Nephron (organoid): ENCODE measurements at regions not wholly inside any gene's neighbourhood (a gene's known extent, or its start where the extent isn't known, plus 50 kb on each side); places are given as distances from the start of the nearest gene placed in this dataset.

Experiments used
- H3K27ac Mint-ChIP-seq, 3 experiments: 2 replicates each; pipeline ENCODE4 v1.8.0; 2020; ENCODE audit warnings: mixed read lengths in 3 of 3, mild to moderate bottlenecking in 2 of 3, moderate library complexity in 1 of 3
- H3K27me3 Mint-ChIP-seq: 2 replicates; pipeline ENCODE4 v1.8.0; 2021; ENCODE audit warnings: low read depth, mild to moderate bottlenecking, moderate library complexity, mixed read lengths
- H3K36me3 Mint-ChIP-seq: 2 replicates; pipeline ENCODE4 v1.8.0; 2020; ENCODE audit warnings: low read depth, mixed read lengths
- H3K4me1 Mint-ChIP-seq: 2 replicates; pipeline ENCODE4 v1.8.0; 2020; ENCODE audit warnings: mixed read lengths
- H3K4me3 Mint-ChIP-seq, 3 experiments: 2 replicates each; pipeline ENCODE4 v1.8.0; 2020; ENCODE audit warnings: mild to moderate bottlenecking in 3 of 3, mixed read lengths in 3 of 3, moderate library complexity in 2 of 3
- H3K9me3 Mint-ChIP-seq: 2 replicates; pipeline ENCODE4 v1.8.0; 2020; ENCODE audit warnings: mixed read lengths
- TF ChIP-seq, protein P1 (sequence below), 3 experiments: fragments of 200-600 bp; sonication (generic); IDR thresholded peaks; one replicate each; pipeline ENCODE4 v1.5.0; 2021; ENCODE audit warnings: antibody characterized with exemption in 3 of 3; ENCODE audit not compliant: unreplicated experiment in 3 of 3

DNA sequence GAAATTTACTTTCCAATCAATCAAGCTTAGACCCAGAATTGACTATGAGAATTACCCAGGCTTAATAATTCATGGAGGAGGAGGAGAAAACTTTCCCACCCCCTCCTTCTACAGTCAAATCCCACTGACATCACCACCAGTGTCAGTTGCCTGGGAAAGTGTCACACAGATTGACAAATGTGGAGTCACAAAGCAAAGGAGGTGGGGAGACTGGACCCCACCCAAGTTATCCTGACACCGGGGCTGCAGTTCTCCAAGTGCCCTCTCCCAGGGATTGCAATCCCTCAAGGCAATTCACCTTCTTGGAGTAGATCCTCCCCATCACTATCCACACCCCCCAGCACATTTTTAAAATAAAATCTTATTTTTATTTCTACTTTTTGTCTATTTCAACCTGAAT lies 100.2 kb upstream of the CDH11 start:
- TF ChIP-seq, protein P1, sequence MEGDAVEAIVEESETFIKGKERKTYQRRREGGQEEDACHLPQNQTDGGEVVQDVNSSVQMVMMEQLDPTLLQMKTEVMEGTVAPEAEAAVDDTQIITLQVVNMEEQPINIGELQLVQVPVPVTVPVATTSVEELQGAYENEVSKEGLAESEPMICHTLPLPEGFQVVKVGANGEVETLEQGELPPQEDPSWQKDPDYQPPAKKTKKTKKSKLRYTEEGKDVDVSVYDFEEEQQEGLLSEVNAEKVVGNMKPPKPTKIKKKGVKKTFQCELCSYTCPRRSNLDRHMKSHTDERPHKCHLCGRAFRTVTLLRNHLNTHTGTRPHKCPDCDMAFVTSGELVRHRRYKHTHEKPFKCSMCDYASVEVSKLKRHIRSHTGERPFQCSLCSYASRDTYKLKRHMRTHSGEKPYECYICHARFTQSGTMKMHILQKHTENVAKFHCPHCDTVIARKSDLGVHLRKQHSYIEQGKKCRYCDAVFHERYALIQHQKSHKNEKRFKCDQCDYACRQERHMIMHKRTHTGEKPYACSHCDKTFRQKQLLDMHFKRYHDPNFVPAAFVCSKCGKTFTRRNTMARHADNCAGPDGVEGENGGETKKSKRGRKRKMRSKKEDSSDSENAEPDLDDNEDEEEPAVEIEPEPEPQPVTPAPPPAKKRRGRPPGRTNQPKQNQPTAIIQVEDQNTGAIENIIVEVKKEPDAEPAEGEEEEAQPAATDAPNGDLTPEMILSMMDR (IDR thresholded peaks at IDR 0.05; ENCODE audit: unreplicated experiment in 3 of 3): no peak
- Mint-ChIP-seq H3K27me3 (peaks cover 4% of the 10 kb centered on the region), H3K4me3 (no peak overlapping the region), H3K27ac (no peak overlapping the region), H3K4me1 (peaks cover 10% of the 10 kb centered on the region), H3K9me3 (no peaks in the 10 kb centered on the region), H3K36me3 (no peaks in the 10 kb centered on the region)

DNA sequence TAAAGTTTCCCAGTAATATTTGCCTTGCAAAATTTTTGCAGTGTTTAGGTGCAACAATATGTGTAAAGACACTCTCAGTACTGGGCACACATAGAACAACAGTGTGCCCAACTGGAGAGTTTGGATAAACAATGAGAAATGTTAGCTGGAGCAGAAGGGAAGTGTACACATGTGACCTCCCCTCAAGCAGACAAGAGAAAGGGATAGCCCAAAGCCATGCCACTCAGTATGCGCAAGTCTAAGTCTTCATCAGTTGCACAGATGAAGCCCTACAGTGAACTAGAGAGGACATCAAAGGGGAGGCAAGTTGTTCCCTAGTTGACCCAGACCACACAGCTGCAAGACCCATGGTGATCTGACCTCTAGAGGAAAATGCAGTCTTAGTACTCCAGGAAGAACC lies 97.9 kb upstream of the CDH11 start:
- H3K36me3 Mint-ChIP-seq: no peaks in the 10 kb centered on the region
- H3K9me3 Mint-ChIP-seq: no peaks in the 10 kb centered on the region
- peaks cover 10% of the 10 kb centered on the region for H3K4me1 Mint-ChIP-seq
- H3K27me3 Mint-ChIP-seq: peaks cover 4% of the 10 kb centered on the region
- no peak overlapping the region for H3K27ac Mint-ChIP-seq
- no peak overlapping the region for H3K4me3 Mint-ChIP-seq
- TF ChIP-seq, protein P1 (IDR thresholded peaks at IDR 0.05; ENCODE audit: unreplicated experiment in 3 of 3): no peak

DNA sequence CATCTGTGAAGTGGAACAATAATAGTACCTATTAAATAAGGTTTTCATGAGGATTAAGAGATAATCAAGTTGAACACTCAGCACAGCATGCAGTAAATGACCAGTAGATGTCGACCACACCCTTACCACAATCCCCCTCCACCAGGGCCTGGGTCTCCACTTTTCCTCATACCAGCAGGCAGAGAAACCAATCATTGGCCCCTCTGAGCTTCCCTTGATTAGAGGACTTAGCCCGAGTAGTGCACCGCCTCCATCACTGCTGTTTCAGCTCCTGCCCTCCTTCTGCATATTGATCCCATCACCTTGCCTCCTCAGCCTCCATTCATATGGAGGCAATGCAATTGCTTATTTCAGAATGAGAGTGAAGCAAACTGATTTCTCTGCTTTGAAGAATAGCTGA lies 96.5 kb upstream of the CDH11 start:
- H3K27ac Mint-ChIP-seq: no peak overlapping the region
- peaks cover 10% of the 10 kb centered on the region for H3K4me1 Mint-ChIP-seq
- TF ChIP-seq, protein P1 (IDR thresholded peaks at IDR 0.05; ENCODE audit: unreplicated experiment in 3 of 3): no peak
- H3K27me3 Mint-ChIP-seq: peaks cover 4% of the 10 kb centered on the region
- H3K36me3 Mint-ChIP-seq: no peaks in the 10 kb centered on the region
- H3K9me3 Mint-ChIP-seq: no peaks in the 10 kb centered on the region
- no peak overlapping the region for H3K4me3 Mint-ChIP-seq

DNA sequence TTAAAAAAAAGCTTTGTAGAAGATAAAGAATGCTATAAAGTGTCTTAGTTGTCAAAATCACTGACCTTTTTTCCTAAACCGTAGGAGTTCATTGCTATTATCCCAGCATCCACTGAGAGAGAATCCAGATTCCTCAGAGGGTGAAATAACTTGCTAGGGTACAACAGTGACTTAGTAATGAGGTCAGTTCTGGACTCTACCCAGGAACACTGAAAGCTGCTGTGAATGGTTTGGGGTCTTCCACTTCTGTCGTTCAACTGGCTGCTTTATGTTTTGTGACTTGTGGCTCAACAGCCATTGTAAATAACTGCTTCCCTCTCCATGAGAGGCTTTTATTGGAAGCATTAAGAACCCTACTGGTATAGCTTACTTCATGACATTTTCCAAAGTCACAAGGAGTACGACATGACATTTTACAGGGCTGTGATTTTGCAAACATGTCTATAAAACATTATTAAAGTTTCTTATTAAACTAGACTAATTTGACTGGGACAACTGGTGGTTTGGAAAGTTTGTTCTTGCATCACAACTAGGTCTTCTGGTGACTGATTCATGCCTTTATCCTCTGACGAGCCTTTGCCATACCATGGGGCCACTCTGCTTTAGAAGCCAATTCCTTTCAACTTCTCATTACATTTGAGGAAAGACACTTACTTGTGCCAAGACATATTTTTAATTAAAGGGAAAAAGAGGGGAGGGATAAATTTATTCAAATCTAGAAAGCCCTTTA lies 92.2 kb upstream of the CDH11 start:
- Mint-ChIP-seq H3K36me3 (no peaks in the 10 kb centered on the region), H3K27me3 (no peaks in the 10 kb centered on the region), H3K27ac (no peak overlapping the region), H3K9me3 (no peaks in the 10 kb centered on the region), H3K4me3 (no peak overlapping the region), H3K4me1 (no peaks in the 10 kb centered on the region)
- TF ChIP-seq, protein P1 (IDR thresholded peaks at IDR 0.05; ENCODE audit: unreplicated experiment in 3 of 3): no peak

DNA sequence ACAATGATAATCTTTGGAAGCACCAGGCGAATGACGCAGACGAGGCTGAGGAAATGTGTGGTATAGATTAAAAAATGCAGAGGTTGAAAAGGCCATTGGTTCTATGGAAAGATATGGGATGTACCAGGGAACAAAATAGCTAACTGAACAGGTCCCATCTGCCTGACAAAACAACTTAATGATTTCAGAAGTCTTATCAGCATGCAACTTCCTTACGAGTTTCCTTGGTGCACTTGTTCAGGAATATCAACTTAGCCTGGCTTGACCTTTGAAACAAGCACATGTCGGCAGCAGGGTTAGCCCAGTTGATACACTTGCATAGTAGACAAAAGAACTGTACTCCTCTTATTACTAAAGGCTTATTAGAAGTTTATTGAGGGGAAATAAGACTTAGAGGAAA lies 90.9 kb upstream of the CDH11 start:
- H3K27me3 Mint-ChIP-seq: no peaks in the 10 kb centered on the region
- H3K4me1 Mint-ChIP-seq: no peaks in the 10 kb centered on the region
- TF ChIP-seq, protein P1 (IDR thresholded peaks at IDR 0.05; ENCODE audit: unreplicated experiment in 3 of 3): no peak
- no peak overlapping the region for H3K4me3 Mint-ChIP-seq
- no peaks in the 10 kb centered on the region for H3K9me3 Mint-ChIP-seq
- H3K27ac Mint-ChIP-seq: no peak overlapping the region
- H3K36me3 Mint-ChIP-seq: no peaks in the 10 kb centered on the region

DNA sequence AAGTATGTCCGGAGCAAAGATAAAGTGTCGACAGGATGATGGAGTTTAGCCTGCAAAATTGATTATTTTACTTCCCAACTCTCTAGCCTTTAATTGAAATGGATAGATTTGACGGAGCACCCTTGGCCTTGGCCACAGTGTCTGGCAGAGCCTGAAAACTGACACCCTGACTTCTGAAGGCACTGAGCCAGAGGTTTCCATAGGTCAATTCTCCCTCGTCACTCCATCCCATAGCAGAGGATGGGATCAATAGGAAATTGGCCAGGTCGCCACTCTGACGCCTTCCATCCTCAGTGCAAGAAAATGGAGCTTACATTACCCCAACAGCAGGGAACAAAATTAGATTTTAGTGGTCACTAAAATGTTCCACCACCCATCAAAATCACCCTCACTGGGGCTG lies 90.4 kb upstream of the CDH11 start:
- Mint-ChIP-seq H3K4me3 (no peak overlapping the region), H3K27me3 (no peaks in the 10 kb centered on the region), H3K36me3 (no peaks in the 10 kb centered on the region), H3K4me1 (no peaks in the 10 kb centered on the region), H3K9me3 (no peaks in the 10 kb centered on the region), H3K27ac (no peak overlapping the region)
- TF ChIP-seq, protein P1 (IDR thresholded peaks at IDR 0.05; ENCODE audit: unreplicated experiment in 3 of 3): no peak
